ENCODE measurements at regions not wholly inside any gene's neighbourhood (a gene's known extent, or its start where the extent isn't known, plus 50 kb on each side); places are given as distances from the start of the nearest gene placed in this dataset.

DNA sequence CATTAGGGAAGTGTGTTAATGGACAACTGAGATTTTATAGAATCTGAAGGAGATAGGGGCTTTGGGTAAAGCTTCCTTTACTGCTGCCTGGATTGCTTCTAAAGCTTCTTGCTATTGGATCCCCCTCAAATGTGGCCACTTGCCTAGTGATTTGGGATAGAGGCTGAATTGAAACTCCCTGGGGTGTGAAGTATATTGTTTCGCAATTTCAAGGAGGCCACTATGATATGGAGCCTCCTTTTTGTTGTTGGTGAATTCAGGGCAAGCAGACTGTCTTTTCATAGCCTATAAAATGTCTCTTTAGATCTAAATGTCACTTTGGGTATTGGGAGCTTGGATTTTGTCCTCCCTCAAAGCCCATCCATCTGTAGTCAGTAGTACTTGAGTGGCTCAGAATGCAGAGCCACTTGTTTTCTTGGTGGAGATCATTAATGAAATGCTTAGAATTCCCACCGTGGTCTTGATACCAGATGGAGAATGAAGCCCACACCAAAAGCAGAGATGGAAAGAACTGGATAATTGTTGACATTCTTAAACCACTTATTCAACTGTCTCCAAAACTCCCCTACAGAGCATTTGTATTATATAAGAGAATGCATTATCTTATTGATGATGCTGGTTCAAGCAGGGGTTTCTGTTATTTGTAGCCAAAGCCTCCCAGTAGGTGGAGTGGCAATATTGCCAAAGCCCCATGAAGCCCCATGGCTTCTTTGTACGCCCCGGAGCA is 144.3 kb upstream of the KCNE2 start:
- Mint-ChIP-seq H3K27ac (no peak overlapping the region), H3K27me3 (ENCODE audit: insufficient read depth) (no peaks in the 10 kb centered on the region), H3K9me3 (peaks cover 2% of the 10 kb centered on the region), H3K36me3 (ENCODE audit: low read depth) (peaks cover 5% of the 10 kb centered on the region), H3K4me3 (no peak overlapping the region), H3K4me1 (no peaks in the 10 kb centered on the region)
- H3K4me1 ChIP-seq (ENCODE audit: control insufficient read depth, insufficient read depth, low read length), result no peaks in the 10 kb centered on the region
- H3K36me3 ChIP-seq (ENCODE audit: control insufficient read depth, insufficient read depth, low read length), result no peaks in the 10 kb centered on the region
- no peak for DNase-seq
- H3K27me3 ChIP-seq (ENCODE audit: control insufficient read depth, insufficient read depth, low read length, poor library complexity, severe bottlenecking), result no peaks in the 10 kb centered on the region
- TF ChIP-seq, protein P1, sequence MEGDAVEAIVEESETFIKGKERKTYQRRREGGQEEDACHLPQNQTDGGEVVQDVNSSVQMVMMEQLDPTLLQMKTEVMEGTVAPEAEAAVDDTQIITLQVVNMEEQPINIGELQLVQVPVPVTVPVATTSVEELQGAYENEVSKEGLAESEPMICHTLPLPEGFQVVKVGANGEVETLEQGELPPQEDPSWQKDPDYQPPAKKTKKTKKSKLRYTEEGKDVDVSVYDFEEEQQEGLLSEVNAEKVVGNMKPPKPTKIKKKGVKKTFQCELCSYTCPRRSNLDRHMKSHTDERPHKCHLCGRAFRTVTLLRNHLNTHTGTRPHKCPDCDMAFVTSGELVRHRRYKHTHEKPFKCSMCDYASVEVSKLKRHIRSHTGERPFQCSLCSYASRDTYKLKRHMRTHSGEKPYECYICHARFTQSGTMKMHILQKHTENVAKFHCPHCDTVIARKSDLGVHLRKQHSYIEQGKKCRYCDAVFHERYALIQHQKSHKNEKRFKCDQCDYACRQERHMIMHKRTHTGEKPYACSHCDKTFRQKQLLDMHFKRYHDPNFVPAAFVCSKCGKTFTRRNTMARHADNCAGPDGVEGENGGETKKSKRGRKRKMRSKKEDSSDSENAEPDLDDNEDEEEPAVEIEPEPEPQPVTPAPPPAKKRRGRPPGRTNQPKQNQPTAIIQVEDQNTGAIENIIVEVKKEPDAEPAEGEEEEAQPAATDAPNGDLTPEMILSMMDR (conservative IDR thresholded peaks at IDR 0.05), result no peak
- H3K27ac ChIP-seq (ENCODE audit: low read depth, low read length), result no peak overlapping the region
- H3K9ac ChIP-seq (ENCODE audit: extremely low read depth, low read length, poor library complexity, severe bottlenecking), result no peak overlapping the region
- peaks cover under 1% of the 10 kb centered on the region for H3K9me3 ChIP-seq (ENCODE audit: control insufficient read depth, low read length)
- H3K4me3 ChIP-seq (ENCODE audit: low read length), result no peak overlapping the region
- WGBS, 2 experiments (ENCODE audit: insufficient coverage in 1 of 2, insufficient read length in 1 of 2), result 91 to 100% methylated on average over 1 to 4 of the region's 4 CpGs

DNA sequence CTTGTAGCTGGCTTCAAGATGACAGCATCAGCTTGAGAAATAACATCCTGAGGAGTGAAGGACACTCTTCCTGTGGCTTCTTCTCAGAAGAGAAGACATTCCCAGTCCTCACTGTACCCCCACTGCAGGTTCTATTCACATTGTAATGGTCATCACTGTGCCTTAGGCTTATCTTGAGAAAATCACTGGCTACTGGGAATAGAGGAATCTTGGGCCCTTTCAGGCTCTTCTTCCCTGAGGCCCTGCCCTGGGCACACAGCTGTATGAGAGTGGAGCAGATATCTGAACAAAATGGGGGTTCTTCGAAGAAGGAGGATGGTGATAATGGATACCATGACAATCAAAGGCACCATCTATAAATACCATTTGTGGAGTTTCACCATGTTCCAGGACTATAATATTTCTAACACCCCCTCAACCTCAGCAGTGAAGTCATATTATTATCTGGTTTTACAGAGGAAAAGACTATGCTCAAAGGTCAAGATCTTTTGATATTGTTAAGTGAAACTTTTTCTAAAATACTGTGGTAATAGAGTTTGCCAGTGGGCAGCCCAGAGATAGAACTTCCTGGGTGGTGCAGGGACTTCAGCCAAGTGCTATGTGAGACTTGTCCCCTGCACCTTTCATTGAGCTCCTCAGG is 143.1 kb upstream of the KCNE2 start:
- H3K9ac ChIP-seq (ENCODE audit: extremely low read depth, low read length, poor library complexity, severe bottlenecking), result no peak overlapping the region
- H3K4me1 Mint-ChIP-seq, result no peaks in the 10 kb centered on the region
- H3K4me3 Mint-ChIP-seq, result no peak overlapping the region
- H3K27ac Mint-ChIP-seq, result no peak overlapping the region
- H3K4me3 ChIP-seq (ENCODE audit: low read length), result no peak overlapping the region
- H3K36me3 Mint-ChIP-seq (ENCODE audit: low read depth), result no peaks in the 10 kb centered on the region
- no peaks in the 10 kb centered on the region for H3K9me3 Mint-ChIP-seq
- no peaks in the 10 kb centered on the region for H3K27me3 Mint-ChIP-seq (ENCODE audit: insufficient read depth)
- no CpG with 5 or more reads among the region's 1 CpG for WGBS, 2 experiments (ENCODE audit: insufficient coverage in 1 of 2, insufficient read length in 1 of 2)
- TF ChIP-seq, protein P1 (conservative IDR thresholded peaks at IDR 0.05), result no peak
- DNase-seq, result no peak
- no peaks in the 10 kb centered on the region for H3K4me1 ChIP-seq (ENCODE audit: control insufficient read depth, insufficient read depth, low read length)
- H3K27ac ChIP-seq (ENCODE audit: low read depth, low read length), result no peak overlapping the region
- H3K36me3 ChIP-seq (ENCODE audit: control insufficient read depth, insufficient read depth, low read length), result no peaks in the 10 kb centered on the region
- H3K27me3 ChIP-seq (ENCODE audit: control insufficient read depth, insufficient read depth, low read length, poor library complexity, severe bottlenecking), result no peaks in the 10 kb centered on the region
- no peaks in the 10 kb centered on the region for H3K9me3 ChIP-seq (ENCODE audit: control insufficient read depth, low read length)

DNA sequence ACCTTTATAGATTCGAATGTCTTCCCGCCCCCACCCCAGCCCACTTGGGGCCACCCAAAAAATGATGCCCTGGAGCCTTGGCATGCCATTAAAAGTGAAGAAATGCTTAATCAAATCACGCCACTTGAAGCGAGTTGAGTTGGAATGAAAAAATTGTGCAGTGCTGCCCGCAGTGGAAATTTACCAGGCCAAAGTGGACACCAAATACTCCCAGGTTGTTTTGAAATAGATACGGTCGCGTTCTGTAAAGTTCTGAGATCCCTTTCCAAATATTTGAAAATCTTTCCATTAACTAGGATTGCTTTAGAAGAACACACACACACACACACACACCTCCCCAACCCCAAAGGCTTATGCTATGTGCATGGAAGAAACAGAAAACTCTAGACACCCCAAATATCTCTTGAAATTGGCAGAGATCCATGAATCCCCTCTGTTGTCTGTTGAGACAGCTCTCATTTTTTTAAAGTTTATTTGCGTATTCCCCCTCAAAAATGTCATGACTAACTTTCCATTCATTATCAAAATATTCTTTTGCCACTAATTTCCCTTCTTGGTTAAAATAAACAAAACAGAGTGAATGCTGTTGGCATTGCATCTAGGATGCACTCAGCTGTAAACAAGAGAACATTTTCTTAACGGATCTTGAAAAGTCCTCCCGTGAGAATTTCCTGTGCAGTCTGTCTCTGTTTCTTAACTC is 142.3 kb upstream of the KCNE2 start:
- Histone ChIP-seq H3K27me3 (ENCODE audit: control insufficient read depth, insufficient read depth, low read length, poor library complexity, severe bottlenecking) (no peaks in the 10 kb centered on the region), H3K9me3 (ENCODE audit: control insufficient read depth, low read length) (no peaks in the 10 kb centered on the region), H3K27ac (ENCODE audit: low read depth, low read length) (no peak overlapping the region), H3K4me3 (ENCODE audit: low read length) (no peak overlapping the region), H3K36me3 (ENCODE audit: control insufficient read depth, insufficient read depth, low read length) (no peaks in the 10 kb centered on the region), H3K9ac (ENCODE audit: extremely low read depth, low read length, poor library complexity, severe bottlenecking) (no peak overlapping the region), H3K4me1 (ENCODE audit: control insufficient read depth, insufficient read depth, low read length) (no peaks in the 10 kb centered on the region)
- no peak for DNase-seq
- WGBS, 2 experiments (ENCODE audit: insufficient coverage in 1 of 2, insufficient read length in 1 of 2), result 93 to 95% methylated on average over 11 of the region's 11 CpGs
- H3K36me3 Mint-ChIP-seq (ENCODE audit: low read depth), result no peaks in the 10 kb centered on the region
- no peaks in the 10 kb centered on the region for H3K4me1 Mint-ChIP-seq
- TF ChIP-seq, protein P1 (conservative IDR thresholded peaks at IDR 0.05), result no peak
- no peaks in the 10 kb centered on the region for H3K27me3 Mint-ChIP-seq (ENCODE audit: insufficient read depth)
- no peak overlapping the region for H3K4me3 Mint-ChIP-seq
- H3K27ac Mint-ChIP-seq, result no peak overlapping the region
- H3K9me3 Mint-ChIP-seq, result no peaks in the 10 kb centered on the region

All from endodermal cell (in vitro differentiated cells).